ENCODE measurements at regions not wholly inside any gene's neighbourhood (a gene's known extent, or its start where the extent isn't known, plus 50 kb on each side); places are given as distances from the start of the nearest gene placed in this dataset.
A peak's percentile ranks its signal among the peaks of the same experiment; 100 is the strongest.

DNA sequence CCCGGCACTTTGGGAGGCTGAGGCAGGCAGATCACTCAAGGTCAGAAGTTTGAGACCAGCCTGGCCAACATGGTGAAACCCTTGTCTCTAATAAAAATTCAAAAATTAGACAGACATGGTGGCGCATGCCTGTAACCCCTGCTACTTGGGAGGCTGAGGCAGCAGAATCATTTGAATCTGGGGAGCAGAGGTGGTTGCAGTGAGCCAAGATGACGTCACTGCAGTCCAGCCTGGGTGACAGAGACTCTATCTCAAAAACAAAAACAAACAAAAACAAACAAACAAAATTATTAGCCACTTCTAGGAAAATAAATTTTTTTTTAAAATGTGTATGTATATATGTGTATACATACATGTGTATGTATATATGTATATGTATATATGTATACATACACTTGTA lies 320.3 kb upstream of the ADGRL4 start:
- no peak for DNase-seq

DNA sequence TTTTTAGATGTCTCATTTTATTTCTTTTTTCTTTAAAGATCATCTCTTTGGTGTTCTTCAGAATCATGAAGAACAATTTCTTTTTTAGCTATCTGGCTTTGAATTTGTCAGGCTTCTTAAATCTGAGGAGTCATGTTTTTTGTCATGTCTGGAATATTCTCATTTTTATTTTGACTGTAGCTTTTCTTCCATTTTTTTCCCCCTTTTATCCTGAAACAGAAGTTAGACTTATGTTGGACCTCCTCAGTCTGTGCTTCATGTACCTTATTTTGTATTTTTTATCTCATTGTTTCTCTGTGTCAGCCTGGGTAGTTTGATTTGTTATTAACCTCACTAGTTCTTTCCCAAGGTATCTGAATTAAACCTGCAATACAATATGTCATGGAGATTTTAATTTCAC lies 319.2 kb upstream of the ADGRL4 start:
- no peak for DNase-seq

DNA sequence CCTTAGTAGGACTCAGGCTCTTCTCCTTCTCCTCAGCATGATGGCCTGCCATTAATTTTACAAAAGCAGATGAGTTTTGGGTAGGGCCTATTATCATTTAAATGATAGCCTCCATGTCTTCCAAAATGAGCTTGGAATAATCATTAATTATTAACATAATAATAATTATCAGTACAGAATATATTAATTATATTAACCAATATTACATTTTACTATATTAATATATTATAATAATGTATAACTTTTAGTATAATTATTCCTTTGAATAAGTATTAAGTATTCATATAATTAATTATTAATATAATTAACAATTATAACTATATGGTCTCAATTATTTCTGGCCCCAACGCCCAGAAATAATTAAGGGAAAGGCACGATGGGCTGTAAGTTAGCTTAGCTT lies 318.6 kb upstream of the ADGRL4 start:
- DNase-seq, result no peak

DNA sequence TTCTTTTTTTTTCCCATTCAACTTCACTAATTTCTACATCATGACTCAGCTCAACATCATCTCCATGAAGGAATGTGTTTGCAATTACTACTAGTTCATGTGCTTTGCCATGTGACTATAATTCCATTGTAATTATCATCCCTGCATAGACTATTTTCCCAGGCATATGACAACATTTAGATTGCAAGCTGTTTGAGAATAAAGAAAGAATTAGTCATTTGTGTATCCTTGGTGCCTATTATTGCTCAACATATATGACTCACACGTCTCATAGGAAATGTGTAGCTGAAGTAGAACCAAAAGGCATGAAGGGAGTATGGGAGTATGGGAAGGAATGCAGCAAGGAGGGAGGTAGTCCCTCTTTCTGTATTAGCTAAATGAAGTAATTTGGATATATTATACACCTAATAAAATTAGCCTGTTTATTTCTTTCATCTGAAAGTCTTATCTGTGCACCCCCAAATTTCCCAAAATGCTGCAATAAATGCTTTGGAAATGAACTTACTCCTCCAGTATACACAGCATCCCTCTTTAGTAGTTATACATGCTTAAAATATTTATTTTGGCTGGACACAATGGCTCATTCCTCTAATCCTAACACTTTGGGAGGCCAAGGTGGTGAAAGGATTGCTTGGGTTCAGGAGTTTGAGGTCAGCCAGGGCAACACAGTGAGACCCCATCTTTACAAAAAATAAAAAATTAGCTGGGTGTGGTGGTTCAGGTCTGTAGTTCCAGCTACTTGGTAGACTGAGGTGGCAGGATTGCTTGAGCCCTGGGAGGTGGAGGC lies 316.9 kb upstream of the ADGRL4 start:
- DNase-seq, result peak; percentile 99

DNA sequence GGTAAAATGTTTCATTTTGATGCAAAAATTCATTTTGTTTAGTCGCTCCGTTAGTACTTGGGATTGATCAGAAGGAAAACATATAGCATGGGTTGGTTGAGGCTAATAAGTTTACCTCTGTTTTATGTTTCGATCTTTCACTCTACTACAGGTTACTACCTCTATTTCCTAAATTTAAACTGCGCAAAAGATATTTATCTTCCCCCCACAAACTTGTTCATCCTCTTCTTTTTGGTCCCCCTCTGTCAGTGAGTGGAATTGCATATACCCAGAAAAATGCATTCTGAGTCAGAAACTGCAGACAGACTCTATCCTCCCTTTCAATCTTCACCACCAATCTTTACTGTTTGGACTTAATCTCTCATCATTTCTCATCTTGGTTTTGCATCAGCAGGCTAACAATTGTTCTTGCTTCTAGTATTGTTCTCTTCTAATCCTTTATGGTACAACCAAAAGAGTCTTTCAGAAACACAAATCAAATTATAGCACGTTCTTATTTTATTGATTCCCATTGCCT lies 316.0 kb upstream of the ADGRL4 start:
- DNase-seq, result peak; percentile 51

DNA sequence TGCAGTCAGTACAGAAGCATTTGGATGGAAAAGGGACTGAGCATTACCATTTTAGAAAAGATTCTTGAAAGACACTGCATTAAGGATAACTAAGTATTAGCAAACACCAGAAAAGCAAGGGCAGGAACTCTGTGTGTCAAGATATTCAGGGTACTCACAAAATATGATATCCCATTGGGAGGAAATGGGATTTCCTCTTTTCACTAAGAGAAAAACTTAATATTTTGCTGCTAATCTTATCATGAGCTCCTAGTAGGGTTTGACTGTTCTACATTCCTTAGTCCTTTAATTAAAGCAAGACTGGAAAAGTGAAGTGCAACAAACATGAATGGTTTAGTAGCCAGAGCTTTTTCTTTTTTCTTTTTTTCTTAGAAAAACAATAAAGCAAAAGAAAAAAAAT lies 305.9 kb upstream of the ADGRL4 start:
- DNase-seq, result no peak

DNA sequence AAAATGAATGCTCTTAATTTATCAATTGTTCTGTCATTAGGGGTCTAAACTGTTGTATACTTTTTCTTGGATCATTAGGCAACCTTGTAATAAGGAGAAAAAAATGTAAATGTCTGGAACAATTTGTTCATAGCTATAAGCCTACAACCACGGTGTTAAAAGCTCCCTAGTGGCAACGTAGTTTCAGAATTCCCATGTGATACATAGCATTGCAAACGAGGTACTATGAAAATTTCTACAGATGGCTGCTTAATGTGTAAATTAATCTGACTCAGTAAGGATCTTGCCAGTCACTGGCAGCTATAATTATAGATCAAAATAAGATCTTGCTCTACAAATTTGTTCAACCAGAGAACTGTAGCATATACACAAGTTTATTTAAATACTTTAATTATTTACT lies 304.1 kb upstream of the ADGRL4 start:
- DNase-seq, result no peak

DNA sequence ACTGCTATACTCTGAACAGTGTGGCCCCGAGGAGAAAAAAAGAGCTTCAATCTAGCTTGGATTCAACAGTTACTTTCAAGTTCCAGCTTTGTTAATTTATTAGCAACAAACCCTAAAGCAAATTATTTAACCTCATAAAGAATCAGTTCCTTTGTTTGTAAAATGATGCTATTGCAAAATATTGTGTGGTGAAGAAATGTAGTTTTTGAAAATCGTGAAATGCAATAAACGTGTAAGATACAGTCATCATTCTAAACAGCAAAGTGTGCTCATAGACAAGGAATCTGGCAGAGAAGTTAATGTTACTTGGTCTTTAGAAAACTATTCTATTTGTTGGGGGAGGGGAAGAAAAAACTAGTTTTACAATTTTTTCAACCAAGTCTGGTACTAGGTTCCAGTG lies 297.6 kb upstream of the ADGRL4 start:
- DNase-seq, result no peak

DNA sequence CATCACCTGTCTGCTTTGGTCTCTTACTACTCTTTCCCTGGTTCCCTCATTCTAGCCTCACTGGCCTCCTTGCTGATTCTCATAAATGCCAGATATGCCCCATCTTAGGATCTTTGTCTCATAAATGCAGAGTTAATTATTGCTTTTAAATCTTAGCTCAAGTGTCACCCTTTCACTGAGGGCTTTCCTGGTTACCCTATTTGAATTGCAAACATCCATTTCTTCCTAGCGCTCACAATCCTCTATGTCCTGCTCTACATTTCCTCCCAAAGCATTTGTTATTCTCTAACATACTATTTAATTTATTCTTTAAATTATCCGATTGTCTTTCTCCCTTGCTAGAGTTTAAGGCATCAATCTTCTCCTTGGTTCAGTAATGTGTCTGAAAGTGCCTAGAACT lies 296.5 kb upstream of the ADGRL4 start:
- no peak for DNase-seq

DNA sequence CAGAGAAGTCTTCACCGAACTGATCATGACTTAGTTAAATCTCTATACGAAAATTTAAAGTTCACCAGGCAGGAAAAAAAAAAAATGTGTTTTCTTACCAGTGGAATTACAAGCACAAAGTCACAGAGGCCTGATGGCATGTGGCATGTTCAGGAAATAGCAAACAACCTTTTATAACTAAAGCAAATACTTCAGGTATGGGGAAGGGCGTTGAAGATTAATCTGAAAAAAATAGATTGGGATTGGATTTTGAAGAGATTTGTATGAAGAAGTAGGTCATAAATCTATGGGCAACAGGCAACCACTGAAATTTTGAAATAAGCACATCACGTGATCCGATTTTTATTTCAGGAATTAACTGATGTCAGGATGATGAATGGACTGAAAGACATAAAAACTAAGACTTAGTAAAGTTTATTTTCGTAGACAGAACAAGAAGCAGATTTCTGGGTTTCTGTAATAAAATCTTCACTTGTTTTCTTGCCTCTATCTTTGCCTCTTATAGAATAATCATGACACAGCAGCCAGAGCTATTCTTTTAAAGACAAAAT lies 295.9 kb upstream of the ADGRL4 start:
- no peak for DNase-seq

DNA sequence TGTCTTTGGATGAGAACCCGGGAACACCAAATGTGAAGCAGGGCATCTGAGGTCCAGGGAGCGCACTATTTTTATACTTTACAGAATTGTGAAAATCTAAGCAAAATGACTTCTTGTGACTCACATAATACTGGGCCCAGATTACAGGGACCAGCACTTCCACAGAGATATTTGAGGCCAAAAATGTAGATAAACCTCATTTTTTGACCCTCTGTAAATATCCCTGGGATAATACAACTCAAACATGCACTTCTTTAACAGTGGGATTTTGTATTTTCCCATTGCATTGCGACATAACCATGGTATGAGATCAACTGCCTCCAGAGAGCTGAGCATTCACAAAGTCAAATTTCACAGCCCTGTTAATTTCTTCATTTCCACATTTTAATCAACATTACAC lies 289.4 kb upstream of the ADGRL4 start:
- DNase-seq, result peak; percentile 56

DNA sequence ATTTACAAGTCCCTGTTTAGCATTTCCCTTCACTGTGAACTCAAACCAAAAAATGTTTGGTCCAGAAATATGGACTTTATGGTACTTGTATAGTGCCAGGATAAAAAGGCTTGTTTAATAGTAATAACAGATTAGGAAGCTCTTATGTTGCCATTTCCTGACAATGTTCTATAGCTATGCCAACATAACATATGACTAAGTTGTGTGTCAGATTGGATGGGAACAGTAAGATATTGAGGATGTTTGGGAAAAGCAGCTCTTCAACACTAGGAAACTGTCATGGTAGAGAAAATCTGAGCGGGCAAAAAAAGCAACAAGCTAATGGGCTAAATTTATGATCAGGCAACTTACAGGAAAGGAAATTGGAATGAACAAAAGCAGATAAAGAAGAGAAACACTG lies 287.1 kb upstream of the ADGRL4 start:
- peak; percentile 14 for DNase-seq

DNA sequence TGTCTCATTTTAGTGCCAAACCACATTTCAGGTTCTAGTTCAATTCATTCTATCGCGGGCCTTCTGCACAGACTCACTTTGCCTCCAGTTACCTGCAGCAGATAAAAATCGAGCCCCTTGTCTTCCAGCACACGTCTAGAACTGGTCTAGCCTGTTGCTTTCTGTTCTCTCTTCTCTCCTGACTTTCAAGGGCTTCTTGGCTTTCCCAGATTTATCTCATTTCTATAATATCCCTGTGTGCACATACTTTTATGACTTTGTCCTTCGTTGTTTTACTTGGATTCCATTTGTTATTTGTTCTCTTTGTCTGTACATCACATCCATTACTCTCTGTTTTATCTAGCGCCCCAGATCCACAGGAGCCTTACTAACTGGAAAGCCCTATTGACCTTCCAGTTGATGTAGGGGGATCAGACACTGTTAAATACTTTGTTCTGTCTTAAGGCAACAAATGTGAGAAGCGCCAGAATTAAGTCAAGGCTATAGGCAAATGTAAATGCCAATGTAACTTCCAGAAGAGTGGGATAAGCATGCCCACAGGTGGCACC lies 284.5 kb upstream of the ADGRL4 start:
- DNase-seq, result no peak

DNA sequence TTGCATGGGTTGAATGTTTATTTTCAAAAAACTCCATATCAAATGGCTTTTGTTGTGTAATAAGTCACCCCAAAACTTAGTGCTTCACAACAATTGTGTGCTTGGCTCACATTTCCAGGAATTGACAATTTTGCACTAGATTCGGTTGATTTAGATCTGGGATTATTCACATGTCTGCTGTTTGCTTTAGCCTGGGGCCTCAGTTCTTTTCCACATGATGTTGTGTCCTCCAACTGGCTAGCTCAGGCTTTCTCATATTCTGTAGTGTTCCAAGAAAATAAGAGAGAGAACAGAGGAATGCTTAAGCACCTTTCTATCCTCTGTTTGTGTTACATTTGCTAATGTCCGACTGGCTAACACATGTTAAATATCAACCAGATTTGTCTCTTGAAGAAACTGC lies 281.5 kb upstream of the ADGRL4 start:
- no peak for DNase-seq

DNA sequence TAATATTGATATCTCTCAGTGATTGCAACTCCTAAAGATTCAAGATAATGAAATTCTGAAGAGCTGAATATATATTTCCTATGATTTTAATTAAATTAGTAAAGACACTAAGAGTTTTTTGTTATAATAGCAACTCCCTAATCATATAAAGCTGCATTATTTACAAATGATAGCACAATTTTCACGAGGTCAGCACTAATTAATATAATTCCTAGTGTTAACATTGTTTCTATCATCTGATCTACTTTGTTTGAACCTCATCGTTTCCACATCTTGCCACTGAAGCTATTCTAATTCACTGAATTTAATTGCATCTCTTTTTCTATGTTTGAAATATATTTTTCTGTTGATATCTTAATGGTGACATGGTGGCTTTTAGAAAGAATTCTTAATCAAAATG lies 279.1 kb upstream of the ADGRL4 start:
- DNase-seq, result no peak

DNA sequence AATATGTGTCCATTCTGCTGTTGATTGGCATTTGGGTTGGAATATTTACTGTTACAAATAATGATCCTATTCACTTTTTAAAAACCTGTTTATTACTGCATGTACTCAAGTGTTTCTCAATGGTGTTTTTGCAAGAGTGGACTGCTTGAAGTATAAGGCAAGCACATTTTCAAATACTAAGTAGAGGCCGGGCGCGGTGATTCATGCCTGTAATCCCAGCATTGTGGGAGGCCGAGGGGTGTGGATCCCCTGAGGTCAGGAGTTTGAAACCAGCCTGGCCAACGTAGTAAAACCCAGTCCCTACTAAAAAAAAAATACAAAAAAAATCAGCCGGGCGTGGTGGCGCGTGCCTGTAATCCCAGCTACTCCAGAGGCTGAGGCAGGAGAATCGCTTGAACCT lies 276.9 kb upstream of the ADGRL4 start:
- DNase-seq, result no peak

DNA sequence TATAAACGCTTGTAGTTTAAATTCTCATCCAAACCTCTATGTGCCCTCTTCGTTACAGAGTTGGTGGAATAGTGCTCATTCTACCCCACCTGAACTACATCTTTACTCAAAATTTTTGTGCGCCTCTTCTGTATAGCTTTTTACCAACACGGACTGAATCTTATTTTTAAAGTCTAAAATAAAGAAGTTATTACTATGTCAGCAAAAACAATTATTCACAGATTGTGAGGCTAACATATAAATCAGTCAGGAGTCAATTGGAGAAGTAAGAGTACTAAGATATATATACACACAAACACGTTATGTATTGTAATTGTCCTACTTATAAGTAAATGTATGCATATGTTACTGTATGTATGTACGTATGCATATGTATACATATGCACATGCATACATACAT lies 274.9 kb upstream of the ADGRL4 start:
- no peak for DNase-seq

DNA sequence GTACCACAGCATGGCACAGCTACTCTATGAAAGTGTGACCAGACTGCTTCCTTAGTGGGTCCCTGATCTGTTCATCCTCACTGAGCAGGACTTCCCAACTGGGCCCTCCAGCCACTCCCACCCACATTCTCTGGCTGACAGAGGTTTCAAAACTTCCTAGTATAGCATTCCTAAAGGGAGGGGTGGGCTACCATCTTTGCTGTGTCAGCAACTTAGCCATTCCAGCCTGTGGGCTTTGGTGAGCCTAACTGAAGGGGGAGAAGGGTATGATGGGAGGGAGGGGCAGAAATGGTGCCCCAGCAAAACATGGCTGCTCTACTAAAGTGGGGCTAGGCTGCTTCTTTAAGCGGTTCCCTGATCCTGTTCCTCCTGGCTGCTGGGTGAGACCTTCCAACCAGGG lies 265.2 kb upstream of the ADGRL4 start:
- no peak for DNase-seq

DNA sequence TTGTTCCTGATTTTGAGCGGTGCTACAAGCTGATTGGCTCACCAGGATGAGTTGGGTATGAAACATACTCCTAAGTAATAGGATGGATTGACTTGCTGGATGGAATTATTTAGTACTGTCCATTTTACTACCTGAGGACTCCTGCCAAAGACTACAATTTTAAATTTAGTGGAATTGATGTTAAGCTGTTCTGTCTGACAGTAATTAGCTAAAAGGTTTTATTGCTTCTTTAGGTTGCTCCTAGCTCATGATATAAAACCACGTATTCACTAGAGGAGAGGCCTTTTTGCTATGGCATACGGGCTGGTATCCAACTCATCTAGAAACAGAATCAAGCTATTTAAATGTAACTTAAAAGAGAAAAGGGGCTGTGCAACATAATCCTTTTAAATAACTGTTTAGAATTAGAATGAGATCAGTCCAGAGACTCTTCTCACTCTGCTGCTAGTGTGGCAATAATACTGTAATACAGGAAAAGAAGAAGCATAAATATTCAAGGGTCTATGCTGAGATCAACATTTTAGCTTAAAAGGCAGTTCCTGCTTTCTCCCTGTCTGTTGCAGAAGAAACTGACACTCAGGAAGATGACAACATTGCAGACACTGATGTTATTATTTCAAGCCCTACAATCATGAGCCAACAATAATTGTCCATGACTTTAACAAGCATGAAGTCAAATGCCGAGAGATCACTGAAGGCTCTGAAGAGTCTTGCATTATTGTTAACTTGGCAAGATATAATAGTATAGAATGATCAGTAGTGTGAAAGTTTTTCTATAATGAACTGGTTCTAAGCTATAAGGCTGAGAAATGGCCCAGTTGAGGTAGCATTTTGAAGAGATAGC lies 258.7 kb upstream of the ADGRL4 start:
- no peak for DNase-seq

DNA sequence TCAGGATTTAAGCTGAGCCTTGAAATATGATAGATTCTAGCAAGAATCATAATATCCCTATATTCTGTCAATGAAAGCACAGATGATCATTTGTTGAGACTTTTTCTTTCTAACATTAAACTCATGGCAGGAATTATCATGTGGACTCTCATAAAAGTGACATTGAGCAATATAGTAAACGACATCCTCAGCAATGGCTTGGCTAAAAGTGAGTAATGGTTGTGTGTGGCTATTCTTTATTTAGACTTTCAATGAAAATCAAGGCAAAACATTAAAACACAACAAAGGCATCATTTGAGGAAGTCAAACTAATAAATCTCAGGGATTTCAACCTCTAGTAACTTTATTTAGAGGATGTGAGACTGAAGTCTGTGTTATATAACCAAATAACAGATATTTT lies 257.8 kb upstream of the ADGRL4 start:
- no peak for DNase-seq

DNA sequence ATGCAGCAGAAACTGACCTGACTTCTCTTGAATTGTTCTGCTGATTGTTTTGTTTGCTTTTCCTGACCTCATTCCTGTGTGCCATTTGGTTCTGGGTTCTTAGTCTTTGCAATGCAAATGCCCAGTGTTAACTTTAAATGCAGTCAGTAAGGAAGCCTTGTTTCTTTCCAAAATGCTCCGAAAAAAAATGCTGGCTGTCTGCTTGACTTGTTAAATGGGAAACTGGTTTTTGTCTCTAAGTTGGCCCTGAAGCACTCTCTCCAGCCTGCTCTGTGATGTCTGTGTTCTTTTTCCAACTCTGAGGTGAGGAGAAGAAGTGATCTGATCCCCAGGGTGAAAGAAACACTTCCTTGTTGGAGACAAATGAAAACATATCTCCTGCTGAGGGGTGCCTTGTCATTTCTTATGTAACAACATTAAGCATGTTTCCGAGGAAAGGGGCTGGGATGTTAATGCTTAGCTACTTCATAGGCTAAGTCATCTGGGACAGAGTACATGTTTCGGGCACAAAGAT lies 256.3 kb upstream of the ADGRL4 start:
- DNase-seq, result no peak

DNA sequence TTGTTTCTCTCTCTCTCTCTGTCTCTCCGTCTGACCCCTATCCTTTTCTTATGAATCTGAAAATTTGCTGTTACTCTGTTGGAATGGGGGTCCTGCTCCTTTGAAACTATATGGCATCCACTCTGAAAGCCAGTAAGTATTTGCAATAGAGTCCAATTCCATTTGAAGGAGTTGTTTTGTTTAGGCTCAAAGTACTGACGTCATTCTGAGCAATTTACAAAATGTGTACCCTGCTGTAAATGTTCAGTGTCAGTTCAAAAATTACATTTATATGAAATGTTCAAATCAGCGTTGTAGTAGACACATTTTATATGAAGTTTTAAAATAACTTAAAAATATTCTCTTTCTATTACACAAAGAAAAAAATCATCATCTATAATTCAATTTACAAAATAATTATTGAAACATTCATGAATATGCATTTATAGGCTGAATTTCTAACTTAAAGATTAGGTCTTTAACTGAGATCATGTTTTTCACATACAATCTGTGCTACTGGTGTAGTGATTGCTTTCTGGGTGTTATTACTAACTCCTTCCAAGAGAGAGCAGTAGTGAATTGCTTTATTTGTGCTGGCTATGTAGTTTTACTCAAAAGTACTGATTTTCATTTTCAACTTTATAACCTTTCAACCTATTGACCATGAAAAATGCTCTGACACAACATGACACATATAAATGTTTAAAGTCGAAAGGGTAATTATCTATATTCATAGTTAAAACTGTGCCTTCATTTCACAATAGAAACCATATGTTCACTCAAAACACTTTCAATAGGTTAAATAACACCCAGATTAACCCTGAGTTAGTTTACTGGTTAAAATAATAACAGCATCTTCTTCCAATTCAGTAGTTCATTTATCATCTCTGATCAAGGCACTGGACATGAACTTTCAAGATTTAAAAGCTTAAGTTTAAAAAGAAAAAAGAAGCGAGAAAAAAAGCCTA lies 253.1 kb upstream of the ADGRL4 start:
- DNase-seq, result peak; percentile 65
